ENCODE measurements at regions not wholly inside any gene's neighbourhood (a gene's known extent, or its start where the extent isn't known, plus 50 kb on each side); places are given as distances from the start of the nearest gene placed in this dataset.
"Not testable (repeated sequence)": the region's sequence is repeated elsewhere in the genome, so short reads cannot be mapped to it uniquely, and the experiment has no call there.

DNA sequence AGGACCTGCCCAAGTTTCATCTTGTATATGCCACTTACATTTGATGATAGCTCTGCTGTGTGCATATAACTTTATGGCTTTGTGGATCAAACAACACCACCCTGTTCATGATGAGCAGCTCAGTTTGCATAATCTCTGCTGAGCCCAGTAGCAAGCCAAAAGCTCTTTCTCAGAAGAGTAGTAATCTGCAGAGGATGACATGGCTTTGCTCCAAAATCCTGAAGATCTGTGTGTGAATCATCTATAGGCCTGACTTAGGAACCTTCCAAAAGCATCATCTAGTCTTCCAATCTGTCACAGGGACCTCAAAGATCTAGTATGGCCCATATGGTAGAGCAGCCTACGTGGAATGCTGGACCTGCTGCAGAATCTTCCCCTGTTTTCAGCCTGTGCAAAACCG is 394.6 kb downstream of the PSAT1 start:
- DNase-seq (ENCODE audit: insufficient read length, low spot score) (no peak), FAIRE-seq (no peak)
- TF ChIP-seq, protein P1, sequence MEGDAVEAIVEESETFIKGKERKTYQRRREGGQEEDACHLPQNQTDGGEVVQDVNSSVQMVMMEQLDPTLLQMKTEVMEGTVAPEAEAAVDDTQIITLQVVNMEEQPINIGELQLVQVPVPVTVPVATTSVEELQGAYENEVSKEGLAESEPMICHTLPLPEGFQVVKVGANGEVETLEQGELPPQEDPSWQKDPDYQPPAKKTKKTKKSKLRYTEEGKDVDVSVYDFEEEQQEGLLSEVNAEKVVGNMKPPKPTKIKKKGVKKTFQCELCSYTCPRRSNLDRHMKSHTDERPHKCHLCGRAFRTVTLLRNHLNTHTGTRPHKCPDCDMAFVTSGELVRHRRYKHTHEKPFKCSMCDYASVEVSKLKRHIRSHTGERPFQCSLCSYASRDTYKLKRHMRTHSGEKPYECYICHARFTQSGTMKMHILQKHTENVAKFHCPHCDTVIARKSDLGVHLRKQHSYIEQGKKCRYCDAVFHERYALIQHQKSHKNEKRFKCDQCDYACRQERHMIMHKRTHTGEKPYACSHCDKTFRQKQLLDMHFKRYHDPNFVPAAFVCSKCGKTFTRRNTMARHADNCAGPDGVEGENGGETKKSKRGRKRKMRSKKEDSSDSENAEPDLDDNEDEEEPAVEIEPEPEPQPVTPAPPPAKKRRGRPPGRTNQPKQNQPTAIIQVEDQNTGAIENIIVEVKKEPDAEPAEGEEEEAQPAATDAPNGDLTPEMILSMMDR (IDR thresholded peaks at IDR 0.05; ENCODE audit: insufficient read depth, missing control alignments), result no peak

DNA sequence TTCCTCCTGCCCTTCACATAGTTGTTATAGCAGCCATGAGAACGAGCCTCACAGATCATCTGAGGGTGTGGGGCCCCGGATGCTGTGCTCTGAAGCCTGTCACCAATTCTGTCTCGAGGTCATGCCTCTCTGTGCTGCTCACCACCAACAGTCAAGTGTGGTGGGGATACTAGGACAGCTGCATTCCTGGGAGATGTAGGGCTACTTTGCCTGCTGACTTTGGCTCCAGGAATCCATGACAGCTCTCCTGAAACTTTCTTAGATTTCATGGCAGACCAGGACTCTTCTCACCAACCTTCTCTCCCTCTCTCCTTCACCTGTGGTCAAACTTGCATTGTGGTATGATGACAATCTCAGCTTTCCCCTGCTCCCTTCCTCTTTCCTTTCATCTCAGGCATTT is 395.9 kb downstream of the PSAT1 start:
- FAIRE-seq, result no peak
- no peak for DNase-seq (ENCODE audit: insufficient read length, low spot score)
- TF ChIP-seq, protein P1 (IDR thresholded peaks at IDR 0.05; ENCODE audit: insufficient read depth, missing control alignments), result no peak

DNA sequence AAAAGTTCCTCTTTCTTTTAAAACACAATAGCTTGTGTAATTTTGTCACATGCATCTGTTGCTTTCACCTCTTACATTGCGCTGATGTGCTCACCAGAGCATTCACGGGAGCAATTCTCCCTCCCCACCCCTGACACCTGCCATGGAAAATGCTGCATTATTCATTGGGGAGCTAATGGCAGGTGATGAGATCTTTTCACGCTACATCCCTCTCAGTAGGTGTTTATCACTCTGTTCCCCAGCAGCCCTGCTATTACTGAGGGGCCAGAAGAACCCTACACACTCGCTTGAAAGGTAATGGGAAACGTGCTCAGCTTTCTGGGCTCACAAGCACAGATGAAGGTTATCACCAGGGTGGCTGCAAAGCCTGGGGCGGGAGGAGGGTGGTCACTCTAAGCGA is 398.0 kb downstream of the PSAT1 start:
- FAIRE-seq (no peak), DNase-seq (ENCODE audit: insufficient read length, low spot score) (no peak)
- TF ChIP-seq, protein P1 (IDR thresholded peaks at IDR 0.05; ENCODE audit: insufficient read depth, missing control alignments), result no peak

DNA sequence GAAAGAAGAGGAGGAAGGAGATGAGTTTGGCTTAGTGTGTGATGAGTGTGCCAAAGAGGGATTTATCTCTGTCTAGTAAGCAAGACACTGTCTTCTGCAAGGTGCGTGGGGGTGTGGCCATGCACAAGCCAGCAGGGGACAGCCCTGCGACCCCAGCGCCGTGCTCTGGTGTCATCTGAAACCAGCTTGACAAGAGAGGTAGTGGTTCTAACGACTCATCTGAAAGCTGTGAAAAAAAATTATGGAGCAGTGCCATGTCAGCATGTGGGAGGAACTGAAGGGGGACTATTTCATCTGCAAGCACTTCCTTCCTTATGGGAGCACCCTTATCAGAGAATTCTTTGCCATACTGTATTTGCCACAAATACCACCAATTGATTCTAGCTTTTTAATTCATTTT is 398.6 kb downstream of the PSAT1 start:
- FAIRE-seq, result no peak
- TF ChIP-seq, protein P1 (IDR thresholded peaks at IDR 0.05; ENCODE audit: insufficient read depth, missing control alignments), result no peak

DNA sequence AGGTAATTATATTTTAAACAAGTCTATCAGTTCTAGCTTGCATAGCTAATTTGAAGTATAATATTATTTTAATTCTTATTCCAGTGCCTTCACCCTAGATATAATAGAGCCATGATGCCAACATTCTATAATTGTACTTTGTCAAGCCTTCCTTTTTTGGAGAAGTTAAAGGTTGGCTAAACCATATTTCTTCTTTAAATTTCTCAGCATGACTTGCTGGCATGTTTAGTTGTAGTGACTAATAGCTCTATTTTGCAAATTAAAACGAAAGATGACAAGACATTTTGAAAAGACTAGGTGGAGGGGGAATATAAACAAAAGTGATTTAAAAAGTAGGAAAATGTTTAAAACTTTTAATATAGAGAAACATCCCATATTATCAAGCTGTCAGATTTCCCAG is 400.7 kb downstream of the PSAT1 start:
- no peak for DNase-seq (ENCODE audit: insufficient read length, low spot score)
- TF ChIP-seq, protein P1 (IDR thresholded peaks at IDR 0.05; ENCODE audit: insufficient read depth, missing control alignments), result no peak
- FAIRE-seq, result no peak

More for the DNA sequence above, 398.6 kb downstream of the PSAT1 start:
- no peak for DNase-seq (ENCODE audit: insufficient read length, low spot score)

DNA sequence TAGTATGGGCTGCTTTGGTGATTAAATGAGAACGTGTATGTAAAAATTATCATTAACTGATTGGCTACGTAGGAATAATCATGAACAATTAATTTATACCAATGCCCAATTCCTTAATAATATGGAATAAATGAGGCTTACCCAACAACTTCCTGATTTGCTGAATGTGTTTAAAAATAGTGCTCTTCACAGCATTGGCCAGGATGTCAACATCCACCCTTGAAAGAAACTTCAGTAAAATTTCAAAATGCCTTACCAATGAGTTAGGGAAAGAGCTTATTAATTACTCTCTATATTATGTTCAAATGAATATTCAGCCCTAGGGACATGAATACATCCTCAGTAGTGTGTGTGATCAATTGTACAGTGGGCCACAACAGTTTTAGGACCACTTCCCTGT is 401.4 kb downstream of the PSAT1 start:
- FAIRE-seq (no peak), DNase-seq (ENCODE audit: insufficient read length, low spot score) (no peak)
- TF ChIP-seq, protein P1 (IDR thresholded peaks at IDR 0.05; ENCODE audit: insufficient read depth, missing control alignments), result no peak

DNA sequence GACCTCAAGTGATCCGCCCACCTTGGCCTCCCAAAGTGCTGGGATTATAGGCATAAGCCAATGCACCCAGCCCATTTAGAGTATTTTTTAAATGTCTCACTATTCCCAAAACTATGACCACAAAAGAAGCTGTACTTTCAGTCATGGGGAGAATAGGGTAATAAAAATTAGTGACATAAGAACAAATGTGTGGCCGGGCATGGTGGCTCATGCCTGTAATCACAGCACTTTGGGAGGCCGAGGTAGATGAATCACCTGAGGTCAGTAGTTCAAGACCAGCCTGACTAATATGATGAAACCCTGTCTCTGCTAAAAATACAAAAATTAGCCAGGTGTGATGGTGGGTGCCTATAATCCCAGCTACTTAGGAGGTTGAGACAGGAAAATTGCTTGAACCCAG is 402.3 kb downstream of the PSAT1 start:
- DNase-seq (ENCODE audit: insufficient read length, low spot score); FAIRE-seq: not testable (repeated sequence)

DNA sequence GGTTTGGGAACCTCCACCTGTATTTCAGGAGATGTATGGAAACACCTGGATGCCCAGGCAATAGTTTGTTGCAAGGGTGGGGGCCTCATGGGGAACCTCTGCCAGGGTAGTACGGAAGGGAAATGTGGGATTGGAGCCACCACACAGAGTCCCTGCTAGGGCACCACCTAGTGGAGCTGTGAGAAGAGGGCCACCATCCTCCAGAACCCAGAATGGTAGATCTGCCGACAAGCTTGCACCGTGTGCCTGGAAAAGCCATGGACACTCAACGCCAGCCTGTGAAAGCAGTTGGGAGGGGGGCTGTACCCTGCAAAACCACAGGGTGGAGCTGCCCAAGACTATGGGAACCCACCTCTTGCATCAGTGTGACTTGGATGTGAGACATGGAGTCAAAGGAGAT is 407.2 kb downstream of the PSAT1 start:
- DNase-seq (ENCODE audit: insufficient read length, low spot score); FAIRE-seq: not testable (repeated sequence)

Measured in D721Med (cell line).